Lung (tissue), 11 donors: ENCODE measurements at regions not wholly inside any gene's neighbourhood (a gene's known extent, or its start where the extent isn't known, plus 50 kb on each side); places are given as distances from the start of the nearest gene placed in this dataset.

Experiments used
- ATAC-seq: fragments of 200-7000 bp; cut with Tn5 transposase; one replicate; pipeline ENCODE4 v1.9.1; 2020; ENCODE audit warnings: moderate number of reproducible peaks; ENCODE audit not compliant: insufficient read depth, low FRiP score
- DNase-seq, 3 donors: peaks; one replicate each; pipeline ENCODE4 v3.0.0-alpha.2; 2013 to 2017
- H3K27ac ChIP-seq, 2 donors: one replicate each; pipeline ENCODE4 v1.5.1; 2013; ENCODE audit warnings: mild to moderate bottlenecking in 2 of 2, moderate library complexity in 2 of 2, control low read depth in 1 of 2, inconsistent platforms in 1 of 2, low read depth in 1 of 2, low read length in 1 of 2
- H3K27me3 ChIP-seq, 3 donors: one replicate each; pipeline ENCODE4 v1.5.1; 2013; ENCODE audit warnings: low read length in 2 of 3; ENCODE audit not compliant: control insufficient read depth in 3 of 3, insufficient read depth in 3 of 3
- H3K36me3 ChIP-seq, 4 donors: one replicate each; pipeline ENCODE4 v1.5.1; 2013; ENCODE audit warnings: low read length in 4 of 4, mild to moderate bottlenecking in 1 of 4, moderate library complexity in 1 of 4; ENCODE audit not compliant: control insufficient read depth in 4 of 4, insufficient read depth in 4 of 4
- H3K4me1 ChIP-seq, 5 donors: one replicate each; pipeline ENCODE4 v1.5.1; 2013; ENCODE audit warnings: low read length in 5 of 5, mild to moderate bottlenecking in 2 of 5, moderate library complexity in 1 of 5; ENCODE audit not compliant: control insufficient read depth in 5 of 5, insufficient read depth in 5 of 5
- H3K4me3 ChIP-seq: one replicate; pipeline ENCODE4 v1.5.1; 2013; ENCODE audit warnings: mild to moderate bottlenecking, control low read depth, moderate library complexity
- H3K9ac ChIP-seq, 2 donors: one replicate each; pipeline ENCODE4 v1.5.1; 2013; ENCODE audit warnings: low read length in 2 of 2, control low read depth in 1 of 2; ENCODE audit not compliant: insufficient read depth in 1 of 2
- H3K9me3 ChIP-seq, 4 donors: one replicate each; pipeline ENCODE4 v1.5.1; 2013; ENCODE audit warnings: low read length in 3 of 4, mild to moderate bottlenecking in 1 of 4, moderate library complexity in 1 of 4; ENCODE audit not compliant: control insufficient read depth in 4 of 4, insufficient read depth in 3 of 4
- WGBS, 2 donors: extraction: QIAGEN DNeasy Blood & Tissue Kit; methylation state at CpG; one replicate each; pipeline ENCODE4 v1.1.7; 2013; 5-methylcytosine and 5-hydroxymethylcytosine counted together
- TF ChIP-seq, protein P1 (sequence below): IDR thresholded peaks from 2 replicates; pipeline ENCODE4 v1.5.1; 2012; ENCODE audit warnings: mild to moderate bottlenecking; ENCODE audit errors: control extremely low read depth, extremely low read depth
- donor health status: control.
- donor health status: control.
- donor health status: Bipolar disorder and iron deficiency.
- donor health status: healthy.
- donor health status: DM: yes; HTN: yes; CAD: no.

GRCh38 chr15:69740684-69741083 is 288.1 kb downstream of the RPLP1 start:
- no peak for DNase-seq
- Histone ChIP-seq H3K9me3 (peaks cover 0 to 3% (median 2%) of the 10 kb centered on the region in 4 donors), H3K9ac (no peak overlapping the region), H3K4me3 (no peak overlapping the region), H3K27me3 (no peaks in the 10 kb centered on the region), H3K27ac (no peak overlapping the region), H3K4me1 (peaks cover 0 to 12% (median 0%) of the 10 kb centered on the region in 5 donors), H3K36me3 (no peaks in the 10 kb centered on the region)
- ATAC-seq, result no peak
- TF ChIP-seq, protein P1, sequence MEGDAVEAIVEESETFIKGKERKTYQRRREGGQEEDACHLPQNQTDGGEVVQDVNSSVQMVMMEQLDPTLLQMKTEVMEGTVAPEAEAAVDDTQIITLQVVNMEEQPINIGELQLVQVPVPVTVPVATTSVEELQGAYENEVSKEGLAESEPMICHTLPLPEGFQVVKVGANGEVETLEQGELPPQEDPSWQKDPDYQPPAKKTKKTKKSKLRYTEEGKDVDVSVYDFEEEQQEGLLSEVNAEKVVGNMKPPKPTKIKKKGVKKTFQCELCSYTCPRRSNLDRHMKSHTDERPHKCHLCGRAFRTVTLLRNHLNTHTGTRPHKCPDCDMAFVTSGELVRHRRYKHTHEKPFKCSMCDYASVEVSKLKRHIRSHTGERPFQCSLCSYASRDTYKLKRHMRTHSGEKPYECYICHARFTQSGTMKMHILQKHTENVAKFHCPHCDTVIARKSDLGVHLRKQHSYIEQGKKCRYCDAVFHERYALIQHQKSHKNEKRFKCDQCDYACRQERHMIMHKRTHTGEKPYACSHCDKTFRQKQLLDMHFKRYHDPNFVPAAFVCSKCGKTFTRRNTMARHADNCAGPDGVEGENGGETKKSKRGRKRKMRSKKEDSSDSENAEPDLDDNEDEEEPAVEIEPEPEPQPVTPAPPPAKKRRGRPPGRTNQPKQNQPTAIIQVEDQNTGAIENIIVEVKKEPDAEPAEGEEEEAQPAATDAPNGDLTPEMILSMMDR, result no peak
- 88 to 91% methylated on average over 1 of the region's 1 CpG for WGBS, 2 donors

- no peak overlapping the region for H3K27ac ChIP-seq
- peaks cover 0 to 3% (median 2%) of the 10 kb centered on the region in 4 donors for H3K9me3 ChIP-seq
- ATAC-seq (no peak), DNase-seq (no peak)
- H3K4me1 ChIP-seq, result peaks cover 0 to 22% (median 9%) of the 10 kb centered on the region in 5 donors
- TF ChIP-seq, protein P1, result no peak
- H3K4me3 ChIP-seq, result no peak overlapping the region
- WGBS, 2 donors, result 87 to 90% methylated on average over 9 of the region's 9 CpGs
- H3K36me3 ChIP-seq, result no peaks in the 10 kb centered on the region
- H3K9ac ChIP-seq, result no peak overlapping the region
- no peaks in the 10 kb centered on the region for H3K27me3 ChIP-seq
Measured at GRCh38 chr15:69742361-69742760, 289.7 kb downstream of the RPLP1 start.

DNA sequence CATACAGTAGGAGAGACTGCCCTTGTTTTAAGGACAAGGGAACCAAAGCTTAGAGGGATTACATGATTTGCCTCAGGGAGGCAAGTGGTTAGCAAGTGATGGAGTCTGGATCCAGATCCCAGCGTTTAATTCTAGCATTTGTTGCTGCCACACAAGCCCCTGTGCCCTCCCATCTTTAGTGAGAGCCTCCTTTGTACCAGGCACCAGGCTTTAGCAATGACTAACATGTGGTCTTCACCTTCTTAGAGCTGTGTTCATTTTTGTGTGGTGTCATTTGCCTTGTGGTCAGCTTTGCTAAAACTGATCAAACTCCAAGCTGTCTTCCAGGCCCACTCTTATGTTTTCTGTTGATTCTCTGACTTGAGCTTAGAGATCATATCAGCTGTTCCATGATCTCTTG is 290.5 kb downstream of the RPLP1 start:
- peaks cover 0 to 3% (median 0%) of the 10 kb centered on the region in 4 donors for H3K9me3 ChIP-seq
- ATAC-seq (no peak), DNase-seq (no peak)
- WGBS, 2 donors, result 89 to 95% methylated on average over 1 of the region's 1 CpG
- TF ChIP-seq, protein P1, result no peak
- no peaks in the 10 kb centered on the region for H3K36me3 ChIP-seq
- H3K9ac ChIP-seq, result no peak overlapping the region
- H3K27me3 ChIP-seq, result no peaks in the 10 kb centered on the region
- no peak overlapping the region for H3K4me3 ChIP-seq
- H3K27ac ChIP-seq, result no peak overlapping the region
- peaks cover 0 to 29% (median 9%) of the 10 kb centered on the region in 5 donors for H3K4me1 ChIP-seq
